ENCODE measurements at regions not wholly inside any gene's neighbourhood (a gene's known extent, or its start where the extent isn't known, plus 50 kb on each side); places are given as distances from the start of the nearest gene placed in this dataset.

DNA sequence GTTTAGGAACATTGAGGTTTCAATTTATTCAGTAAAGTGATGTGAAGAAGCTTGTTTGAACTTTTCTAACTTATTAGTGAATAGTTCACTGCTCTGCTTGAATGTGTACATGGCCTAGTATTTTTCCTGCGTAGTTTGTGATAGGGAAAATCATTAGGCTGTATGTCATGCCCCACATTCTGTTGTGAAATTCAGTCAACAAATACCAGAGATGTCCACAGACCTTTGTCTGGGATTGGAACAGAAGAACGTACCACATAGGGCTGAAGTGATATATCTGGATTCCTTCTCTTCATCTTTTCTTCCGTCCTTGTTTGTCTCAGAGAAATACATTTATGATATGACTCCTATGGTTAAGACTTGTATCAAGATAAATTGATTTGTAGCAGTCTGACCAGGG is 88.8 kb upstream of the PLS3 start:
- TF ChIP-seq, protein P1, sequence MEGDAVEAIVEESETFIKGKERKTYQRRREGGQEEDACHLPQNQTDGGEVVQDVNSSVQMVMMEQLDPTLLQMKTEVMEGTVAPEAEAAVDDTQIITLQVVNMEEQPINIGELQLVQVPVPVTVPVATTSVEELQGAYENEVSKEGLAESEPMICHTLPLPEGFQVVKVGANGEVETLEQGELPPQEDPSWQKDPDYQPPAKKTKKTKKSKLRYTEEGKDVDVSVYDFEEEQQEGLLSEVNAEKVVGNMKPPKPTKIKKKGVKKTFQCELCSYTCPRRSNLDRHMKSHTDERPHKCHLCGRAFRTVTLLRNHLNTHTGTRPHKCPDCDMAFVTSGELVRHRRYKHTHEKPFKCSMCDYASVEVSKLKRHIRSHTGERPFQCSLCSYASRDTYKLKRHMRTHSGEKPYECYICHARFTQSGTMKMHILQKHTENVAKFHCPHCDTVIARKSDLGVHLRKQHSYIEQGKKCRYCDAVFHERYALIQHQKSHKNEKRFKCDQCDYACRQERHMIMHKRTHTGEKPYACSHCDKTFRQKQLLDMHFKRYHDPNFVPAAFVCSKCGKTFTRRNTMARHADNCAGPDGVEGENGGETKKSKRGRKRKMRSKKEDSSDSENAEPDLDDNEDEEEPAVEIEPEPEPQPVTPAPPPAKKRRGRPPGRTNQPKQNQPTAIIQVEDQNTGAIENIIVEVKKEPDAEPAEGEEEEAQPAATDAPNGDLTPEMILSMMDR (IDR thresholded peaks at IDR 0.05): no peak
- no peak for TF ChIP-seq POLR2A (IDR thresholded peaks at IDR 0.05)
